ENCODE measurements at regions not wholly inside any gene's neighbourhood (a gene's known extent, or its start where the extent isn't known, plus 50 kb on each side); places are given as distances from the start of the nearest gene placed in this dataset.
"Not testable (repeated sequence)": the region's sequence is repeated elsewhere in the genome, so short reads cannot be mapped to it uniquely, and the experiment has no call there.

DNA sequence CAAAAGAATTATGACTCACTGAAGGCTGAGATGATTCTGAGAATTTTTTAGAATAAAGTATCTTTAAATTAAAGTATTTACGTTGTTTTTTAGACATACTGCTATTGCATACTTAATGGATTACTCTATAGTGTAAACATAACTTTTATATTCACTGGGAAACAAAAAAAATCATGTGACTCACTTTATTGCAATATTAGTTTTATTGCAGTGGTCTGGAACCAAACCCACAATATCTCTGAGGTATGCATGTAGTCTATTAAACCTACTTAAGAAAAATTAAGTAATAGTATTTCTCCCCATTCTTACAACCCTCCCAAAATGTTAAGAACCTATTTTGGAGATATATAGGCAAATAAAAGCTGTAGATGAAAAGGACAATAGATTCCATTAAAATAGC is 142.9 kb upstream of the ZNF521 start:
- H3K4me3 ChIP-seq, result no peak overlapping the region
- no peaks in the 10 kb centered on the region for H3K79me2 ChIP-seq
- H3K27me3 ChIP-seq, result peaks cover 5% of the 10 kb centered on the region
- H2AFZ ChIP-seq, result no peak overlapping the region
- no peak for DNase-seq (ENCODE audit: low spot score)
- H3K36me3 ChIP-seq (replicated peaks; ENCODE audit: insufficient read depth, low read depth), result no peaks in the 10 kb centered on the region
- no peak overlapping the region for H3K27ac ChIP-seq
- 69% methylated on average over 1 of the region's 1 CpG for WGBS (ENCODE audit: low lambda C conversion rate, missing lambda C conversion rate)
- TF ChIP-seq EZH2 (IDR thresholded peaks at IDR 0.05; ENCODE audit: borderline replicate concordance), result no peak
- TF ChIP-seq, protein P1, sequence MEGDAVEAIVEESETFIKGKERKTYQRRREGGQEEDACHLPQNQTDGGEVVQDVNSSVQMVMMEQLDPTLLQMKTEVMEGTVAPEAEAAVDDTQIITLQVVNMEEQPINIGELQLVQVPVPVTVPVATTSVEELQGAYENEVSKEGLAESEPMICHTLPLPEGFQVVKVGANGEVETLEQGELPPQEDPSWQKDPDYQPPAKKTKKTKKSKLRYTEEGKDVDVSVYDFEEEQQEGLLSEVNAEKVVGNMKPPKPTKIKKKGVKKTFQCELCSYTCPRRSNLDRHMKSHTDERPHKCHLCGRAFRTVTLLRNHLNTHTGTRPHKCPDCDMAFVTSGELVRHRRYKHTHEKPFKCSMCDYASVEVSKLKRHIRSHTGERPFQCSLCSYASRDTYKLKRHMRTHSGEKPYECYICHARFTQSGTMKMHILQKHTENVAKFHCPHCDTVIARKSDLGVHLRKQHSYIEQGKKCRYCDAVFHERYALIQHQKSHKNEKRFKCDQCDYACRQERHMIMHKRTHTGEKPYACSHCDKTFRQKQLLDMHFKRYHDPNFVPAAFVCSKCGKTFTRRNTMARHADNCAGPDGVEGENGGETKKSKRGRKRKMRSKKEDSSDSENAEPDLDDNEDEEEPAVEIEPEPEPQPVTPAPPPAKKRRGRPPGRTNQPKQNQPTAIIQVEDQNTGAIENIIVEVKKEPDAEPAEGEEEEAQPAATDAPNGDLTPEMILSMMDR (IDR thresholded peaks at IDR 0.05; ENCODE audit: poor library complexity), result no peak
- TF ChIP-seq EZH2phosphoT487 (IDR thresholded peaks at IDR 0.05; ENCODE audit: low read depth, severe bottlenecking, unreplicated experiment), result no peak
- no peak overlapping the region for H3K4me2 ChIP-seq
- no peaks in the 10 kb centered on the region for H4K20me1 ChIP-seq (ENCODE audit: insufficient read depth, poor library complexity, severe bottlenecking)
- no peaks in the 10 kb centered on the region for H3K9me2 ChIP-seq (replicated peaks; ENCODE audit: insufficient read depth)
- peaks cover 8% of the 10 kb centered on the region for H3K9me3 ChIP-seq (ENCODE audit: low read depth)
- no peaks in the 10 kb centered on the region for H3K4me1 ChIP-seq (ENCODE audit: insufficient read depth)

DNA sequence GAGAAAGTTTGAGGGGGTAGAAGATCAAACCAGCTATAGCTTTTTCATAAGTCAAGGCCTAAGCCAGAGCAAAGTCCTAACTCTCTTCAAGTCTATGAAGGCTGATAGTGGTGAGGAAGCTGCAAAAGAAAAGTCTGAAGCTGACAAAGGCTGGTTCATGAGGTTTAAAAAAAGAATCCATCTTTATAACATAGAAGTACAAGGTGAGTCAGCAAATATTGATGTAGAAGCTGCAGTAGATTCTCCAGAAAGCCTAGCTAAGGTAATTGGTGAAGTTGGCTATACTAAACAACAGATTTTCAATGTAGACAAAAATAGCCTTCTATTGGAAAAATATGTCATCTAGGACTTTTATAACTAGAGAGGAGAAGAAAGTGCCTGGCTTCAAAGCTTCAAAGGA is 141.4 kb upstream of the ZNF521 start:
- Histone ChIP-seq H2AFZ (no peak overlapping the region), H3K36me3 (replicated peaks; ENCODE audit: insufficient read depth, low read depth) (no peaks in the 10 kb centered on the region), H3K27ac (no peak overlapping the region), H3K4me3 (no peak overlapping the region), H3K4me1 (ENCODE audit: insufficient read depth) (no peaks in the 10 kb centered on the region), H4K20me1 (ENCODE audit: insufficient read depth, poor library complexity, severe bottlenecking) (no peaks in the 10 kb centered on the region), H3K9me2 (replicated peaks; ENCODE audit: insufficient read depth) (no peaks in the 10 kb centered on the region), H3K9me3 (ENCODE audit: low read depth) (peaks cover 8% of the 10 kb centered on the region), H3K79me2 (no peaks in the 10 kb centered on the region), H3K4me2 (no peak overlapping the region), H3K27me3 (peaks cover 5% of the 10 kb centered on the region)
- TF ChIP-seq EZH2 (IDR thresholded peaks at IDR 0.05; ENCODE audit: borderline replicate concordance), result no peak
- DNase-seq (ENCODE audit: low spot score), result no peak

DNA sequence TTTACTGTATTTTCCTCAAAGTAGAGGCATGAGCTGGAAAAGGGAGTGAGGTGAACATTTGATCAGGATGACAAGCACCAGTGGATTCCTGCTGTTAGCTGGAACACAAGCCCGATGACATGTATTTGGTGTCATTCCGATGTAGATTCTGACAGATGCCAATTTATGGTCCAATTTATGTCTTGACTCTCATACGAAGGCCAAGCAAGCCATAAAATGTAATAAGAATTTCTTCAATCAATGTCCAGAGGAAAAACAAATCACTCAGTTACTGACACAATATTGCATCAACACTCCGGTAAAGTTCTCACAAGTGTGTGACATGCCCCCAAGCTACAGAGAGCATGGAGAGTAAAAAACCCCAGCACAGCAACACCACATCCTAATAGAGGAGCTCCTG is 138.3 kb upstream of the ZNF521 start:
- no peak overlapping the region for H2AFZ ChIP-seq
- no peaks in the 10 kb centered on the region for H4K20me1 ChIP-seq (ENCODE audit: insufficient read depth, poor library complexity, severe bottlenecking)
- peaks cover 8% of the 10 kb centered on the region for H3K9me3 ChIP-seq (ENCODE audit: low read depth)
- no peak overlapping the region for H3K4me3 ChIP-seq
- no peaks in the 10 kb centered on the region for H3K9me2 ChIP-seq (replicated peaks; ENCODE audit: insufficient read depth)
- no peak overlapping the region for H3K27ac ChIP-seq
- no peak for TF ChIP-seq EZH2phosphoT487 (IDR thresholded peaks at IDR 0.05; ENCODE audit: low read depth, severe bottlenecking, unreplicated experiment)
- H3K36me3 ChIP-seq (replicated peaks; ENCODE audit: insufficient read depth, low read depth), result no peaks in the 10 kb centered on the region
- no peaks in the 10 kb centered on the region for H3K4me1 ChIP-seq (ENCODE audit: insufficient read depth)
- H3K27me3 ChIP-seq, result peaks cover 5% of the 10 kb centered on the region
- DNase-seq (ENCODE audit: low spot score), result no peak
- 80% methylated on average over 4 of the region's 4 CpGs for WGBS (ENCODE audit: low lambda C conversion rate, missing lambda C conversion rate)
- H3K4me2 ChIP-seq, result no peak overlapping the region
- H3K79me2 ChIP-seq, result no peaks in the 10 kb centered on the region

- Histone ChIP-seq H4K20me1 (ENCODE audit: insufficient read depth, poor library complexity, severe bottlenecking) (no peaks in the 10 kb centered on the region), H2AFZ (no peak overlapping the region), H3K4me1 (ENCODE audit: insufficient read depth) (peaks cover 3% of the 10 kb centered on the region), H3K4me3 (no peak overlapping the region), H3K4me2 (no peak overlapping the region), H3K79me2 (no peaks in the 10 kb centered on the region), H3K27me3 (no peaks in the 10 kb centered on the region), H3K36me3 (replicated peaks; ENCODE audit: insufficient read depth, low read depth) (no peaks in the 10 kb centered on the region), H3K27ac (no peak overlapping the region), H3K9me3 (ENCODE audit: low read depth) (no peaks in the 10 kb centered on the region), H3K9me2 (replicated peaks; ENCODE audit: insufficient read depth) (no peaks in the 10 kb centered on the region)
- 68% methylated on average over 2 of the region's 2 CpGs for WGBS (ENCODE audit: low lambda C conversion rate, missing lambda C conversion rate)
- no peak for DNase-seq (ENCODE audit: low spot score)
- TF ChIP-seq, protein P1 (IDR thresholded peaks at IDR 0.05; ENCODE audit: poor library complexity), result no peak
- TF ChIP-seq EZH2phosphoT487 (IDR thresholded peaks at IDR 0.05; ENCODE audit: low read depth, severe bottlenecking, unreplicated experiment), result no peak
- no peak for TF ChIP-seq EZH2 (IDR thresholded peaks at IDR 0.05; ENCODE audit: borderline replicate concordance)
Measured at GRCh38 chr18:25473008-25473407, 121.0 kb upstream of the ZNF521 start.

GRCh38 chr18:25470756-25471524 is 119.0 kb upstream of the ZNF521 start:
- H3K27ac ChIP-seq; H3K9me2 ChIP-seq (replicated peaks; ENCODE audit: insufficient read depth); H3K36me3 ChIP-seq (replicated peaks; ENCODE audit: insufficient read depth, low read depth); H3K79me2 ChIP-seq; H2AFZ ChIP-seq; H3K27me3 ChIP-seq; H4K20me1 ChIP-seq (ENCODE audit: insufficient read depth, poor library complexity, severe bottlenecking); H3K4me3 ChIP-seq; DNase-seq (ENCODE audit: low spot score); H3K9me3 ChIP-seq (ENCODE audit: low read depth); H3K4me2 ChIP-seq; H3K4me1 ChIP-seq (ENCODE audit: insufficient read depth): not testable (repeated sequence)
- WGBS (ENCODE audit: low lambda C conversion rate, missing lambda C conversion rate), result 94% methylated on average over 7 of the region's 7 CpGs
